H1 (cell line): ENCODE measurements at regions not wholly inside any gene's neighbourhood (a gene's known extent, or its start where the extent isn't known, plus 50 kb on each side); places are given as distances from the start of the nearest gene placed in this dataset.

Experiments used
- CBX5 ChIP-seq: fragments of 300-800, 300-1000 bp; sonication (generic); IDR thresholded peaks from 2 replicates; pipeline ENCODE4 v1.7.1; 2016; ENCODE audit warnings: antibody characterized with exemption, low read length, low read depth
- EGR1 ChIP-seq: IDR thresholded peaks from 2 replicates; pipeline ENCODE4 v1.6.1; 2011; ENCODE audit warnings: low read depth, low read length, borderline replicate concordance
- PHF8 ChIP-seq: fragments of 200-600 bp; sonication (generic); conservative IDR thresholded peaks from 2 replicates; pipeline ENCODE4 v1.7.1; 2012; ENCODE audit warnings: low read depth, mild to moderate bottlenecking, inconsistent platforms, low read length, moderate library complexity
- POLR2A ChIP-seq, 2 experiments: IDR thresholded peaks; 1 replicate in 1 of 2; 2 replicates in 1 of 2; pipeline ENCODE4 v1.6.1; 2011; ENCODE audit warnings: low read depth in 2 of 2, low read length in 2 of 2, mild to moderate bottlenecking in 2 of 2; ENCODE audit errors: control extremely low read depth in 1 of 2
- POLR2AphosphoS5 ChIP-seq: IDR thresholded peaks from 2 replicates; pipeline ENCODE4 v1.6.1; 2011; ENCODE audit warnings: low read depth, low read length
- RAD21 ChIP-seq, 2 experiments: IDR thresholded peaks in 1 of 2; conservative IDR thresholded peaks in 1 of 2; 2 replicates each; pipeline ENCODE4 v1.6.1; 2011; ENCODE audit warnings: low read depth in 2 of 2, low read length in 2 of 2, improper control_type of control experiment in 1 of 2, inconsistent platforms in 1 of 2, mild to moderate bottlenecking in 1 of 2, moderate library complexity in 1 of 2
- YY1 ChIP-seq: IDR thresholded peaks from 2 replicates; pipeline ENCODE4 v1.6.1; 2011; ENCODE audit warnings: low read depth, mild to moderate bottlenecking, low read length
- TF ChIP-seq, protein P1 (sequence below): IDR thresholded peaks from 2 replicates; pipeline ENCODE4 v1.6.1; 2011; ENCODE audit warnings: low read length, improper control_type of control experiment
- TF ChIP-seq, protein P2 (sequence below): IDR thresholded peaks from 2 replicates; pipeline ENCODE4 v1.6.1; 2011; ENCODE audit warnings: low read depth, mild to moderate bottlenecking, low read length; ENCODE audit not compliant: insufficient read depth
- TF ChIP-seq, protein P3 (sequence below): IDR thresholded peaks from 2 replicates; pipeline ENCODE4 v1.6.1; 2012; ENCODE audit warnings: inconsistent platforms

DNA sequence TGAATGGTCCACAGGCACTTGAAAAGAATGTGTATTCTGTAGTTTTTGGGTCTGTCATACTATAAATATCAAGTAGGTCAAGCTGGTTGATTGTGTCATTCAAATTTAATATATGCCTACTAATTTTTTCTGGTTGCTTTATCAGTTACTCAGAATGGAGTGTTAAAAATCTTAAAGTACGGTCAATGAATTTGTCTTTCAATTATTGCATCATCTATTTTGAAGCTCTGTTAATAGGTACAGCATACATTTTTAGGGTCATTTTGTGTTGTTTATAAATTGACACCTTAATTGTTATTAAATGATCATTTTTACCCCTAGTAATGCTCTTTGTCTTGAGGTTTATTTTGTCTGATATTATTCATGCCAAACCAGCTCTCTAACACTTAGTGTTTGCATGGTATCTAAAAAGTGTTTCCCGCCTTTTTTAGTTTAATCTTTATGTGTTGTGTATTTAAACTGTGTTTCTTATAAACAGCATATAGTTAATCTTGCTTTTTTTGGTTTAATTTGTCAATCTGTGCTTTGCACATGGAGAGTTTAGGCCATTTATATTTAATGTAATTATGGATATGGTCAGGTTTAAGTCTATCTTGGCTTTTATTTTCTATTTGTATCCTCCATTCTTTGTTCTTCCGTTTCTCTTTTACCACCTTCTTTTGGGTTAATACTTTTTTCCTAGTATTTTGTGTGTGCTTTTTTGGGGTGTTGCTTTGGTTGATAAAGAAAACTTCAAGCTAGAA is 204.9 kb upstream of the EEF2KMT start:
- TF ChIP-seq EGR1 (no peak), POLR2A (IDR thresholded peaks at IDR 0.05; ENCODE audit: control extremely low read depth in 1 of 2, low read depth in 2 of 2, low read length in 2 of 2) (no peak), POLR2AphosphoS5 (no peak), PHF8 (no peak), RAD21 (IDR thresholded peaks at IDR 0.05 in 1 of 2, conservative IDR thresholded peaks at IDR 0.05 in 1 of 2; ENCODE audit: low read depth in 2 of 2, low read length in 2 of 2) (no peak), CBX5 (no peak), YY1 (no peak)
- TF ChIP-seq, protein P1, sequence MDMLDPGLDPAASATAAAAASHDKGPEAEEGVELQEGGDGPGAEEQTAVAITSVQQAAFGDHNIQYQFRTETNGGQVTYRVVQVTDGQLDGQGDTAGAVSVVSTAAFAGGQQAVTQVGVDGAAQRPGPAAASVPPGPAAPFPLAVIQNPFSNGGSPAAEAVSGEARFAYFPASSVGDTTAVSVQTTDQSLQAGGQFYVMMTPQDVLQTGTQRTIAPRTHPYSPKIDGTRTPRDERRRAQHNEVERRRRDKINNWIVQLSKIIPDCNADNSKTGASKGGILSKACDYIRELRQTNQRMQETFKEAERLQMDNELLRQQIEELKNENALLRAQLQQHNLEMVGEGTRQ, result no peak
- TF ChIP-seq, protein P2, sequence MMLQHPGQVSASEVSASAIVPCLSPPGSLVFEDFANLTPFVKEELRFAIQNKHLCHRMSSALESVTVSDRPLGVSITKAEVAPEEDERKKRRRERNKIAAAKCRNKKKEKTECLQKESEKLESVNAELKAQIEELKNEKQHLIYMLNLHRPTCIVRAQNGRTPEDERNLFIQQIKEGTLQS, result no peak
- TF ChIP-seq, protein P3, sequence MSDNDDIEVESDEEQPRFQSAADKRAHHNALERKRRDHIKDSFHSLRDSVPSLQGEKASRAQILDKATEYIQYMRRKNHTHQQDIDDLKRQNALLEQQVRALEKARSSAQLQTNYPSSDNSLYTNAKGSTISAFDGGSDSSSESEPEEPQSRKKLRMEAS, result no peak
